ENCODE measurements at regions not wholly inside any gene's neighbourhood (a gene's known extent, or its start where the extent isn't known, plus 50 kb on each side); places are given as distances from the start of the nearest gene placed in this dataset.
"Not testable (repeated sequence)": the region's sequence is repeated elsewhere in the genome, so short reads cannot be mapped to it uniquely, and the experiment has no call there.

DNA sequence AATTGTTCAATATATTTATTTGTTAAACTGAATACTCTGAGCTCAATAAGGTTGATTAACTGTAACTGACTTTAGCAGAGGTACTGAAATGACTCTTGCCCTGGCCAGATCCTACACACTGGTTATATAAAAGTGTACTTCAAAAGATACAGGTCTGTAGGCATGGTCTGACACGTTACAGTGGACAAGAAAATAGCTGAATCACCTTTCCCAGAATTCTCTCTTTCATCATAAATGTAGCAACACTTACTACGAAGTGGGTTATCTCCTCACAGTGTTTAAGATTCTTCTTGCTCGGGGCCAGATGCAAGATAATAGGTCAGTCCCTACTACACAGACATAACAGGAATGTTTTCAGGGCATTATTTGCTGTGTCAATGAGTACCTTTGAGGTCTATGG lies 107.0 kb upstream of the ZC3H15 start:
- no peak for DNase-seq (ENCODE audit: low read depth, low spot score)

DNA sequence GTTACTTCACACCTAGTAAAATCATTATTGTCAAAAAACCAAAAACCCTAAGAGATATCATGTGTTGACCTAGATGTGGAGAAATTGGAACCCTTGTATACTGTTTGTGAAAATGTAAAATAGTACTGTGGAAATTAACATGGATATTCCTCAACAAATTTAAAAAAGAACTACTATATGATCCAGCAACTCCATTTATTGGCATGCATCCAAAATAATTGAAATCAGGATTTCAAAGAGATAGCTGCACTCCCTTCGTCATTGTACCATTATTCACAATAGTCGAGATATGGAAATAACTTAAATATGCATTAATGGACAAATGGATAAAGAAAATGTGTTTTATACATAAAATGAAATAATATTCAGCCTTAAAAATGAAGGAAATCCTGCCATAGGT lies 105.3 kb upstream of the ZC3H15 start:
- DNase-seq (ENCODE audit: low read depth, low spot score) = no peak

GRCh38 chr2:186381573-186381972 lies 104.5 kb upstream of the ZC3H15 start:
- no peak for DNase-seq (ENCODE audit: low read depth, low spot score)

DNA sequence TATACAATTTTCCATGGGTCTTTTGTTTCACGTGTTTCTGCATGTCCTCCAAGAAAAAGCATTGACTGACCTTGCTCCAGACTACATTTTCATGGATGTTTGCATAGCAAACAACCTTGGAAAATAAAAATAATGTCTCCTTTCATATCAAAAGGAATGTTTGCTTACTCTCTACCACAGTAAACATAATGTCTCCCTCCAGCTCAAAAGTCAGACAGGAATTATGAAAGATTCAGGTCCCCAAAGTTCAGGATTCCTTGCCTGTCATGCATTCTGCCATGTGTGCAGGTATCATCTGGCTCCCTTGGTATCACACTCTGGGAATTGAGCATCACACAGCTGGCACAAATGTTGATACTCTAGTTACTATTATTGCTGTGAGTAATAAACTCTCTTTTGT lies 103.1 kb upstream of the ZC3H15 start:
- DNase-seq (ENCODE audit: low read depth, low spot score) = no peak

- no peak for DNase-seq (ENCODE audit: low read depth, low spot score)
These were observed 101.8 kb upstream of the ZC3H15 start for GRCh38 chr2:186384226-186384625.

DNA sequence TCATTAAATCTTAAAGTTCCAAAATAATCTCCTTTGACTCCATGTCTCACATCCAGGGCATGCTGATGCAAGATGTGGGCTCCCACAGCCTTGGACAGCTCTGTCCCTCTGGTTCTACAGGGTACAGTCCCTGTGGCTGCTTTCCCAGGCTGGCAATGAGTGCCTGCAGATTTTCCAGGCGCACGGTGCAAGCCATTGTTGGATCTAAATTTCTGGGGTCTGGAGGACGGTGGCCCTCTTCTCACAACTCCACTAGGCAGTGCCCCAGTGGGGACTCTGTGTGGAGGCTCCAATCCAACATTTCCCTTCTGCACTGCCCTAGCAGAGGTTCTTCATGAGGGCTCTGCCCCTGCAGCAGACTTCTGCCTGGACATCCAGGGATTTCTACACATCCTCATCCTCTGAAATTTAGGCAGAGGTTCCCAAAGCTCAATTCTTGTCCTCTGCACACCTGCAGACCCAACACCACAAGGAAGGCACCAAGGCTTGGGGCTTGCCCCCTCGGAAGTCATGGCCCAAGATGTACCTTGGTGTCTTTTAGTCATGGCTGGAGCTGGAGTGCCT lies 100.3 kb upstream of the ZC3H15 start:
- DNase-seq (ENCODE audit: low read depth, low spot score) = not testable (repeated sequence)

GRCh38 chr2:186399082-186399644 lies 86.9 kb upstream of the ZC3H15 start:
- DNase-seq (ENCODE audit: low read depth, low spot score) = no peak

DNA sequence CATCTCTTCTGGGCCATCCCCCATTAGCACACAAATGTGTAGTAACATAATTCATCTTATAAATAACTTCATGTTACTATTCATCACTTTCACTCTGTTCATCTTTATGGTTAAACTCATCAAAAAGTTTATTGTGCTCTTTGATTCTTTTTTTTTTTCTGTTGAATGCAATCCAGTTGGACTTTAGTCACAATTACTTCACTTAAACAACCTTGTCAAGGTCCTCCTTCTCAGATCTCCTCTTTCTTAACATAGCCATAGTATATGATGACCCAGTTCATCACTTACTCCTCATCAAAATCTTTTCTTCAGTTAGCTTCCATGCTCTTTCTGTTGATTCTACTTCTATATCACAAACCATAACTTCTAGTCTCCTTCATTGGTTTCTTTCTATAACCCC lies 80.2 kb upstream of the ZC3H15 start:
- no peak for DNase-seq (ENCODE audit: low read depth, low spot score)

- DNase-seq (ENCODE audit: low read depth, low spot score) = no peak
These were observed 78.4 kb upstream of the ZC3H15 start for GRCh38 chr2:186407611-186408010.

DNA sequence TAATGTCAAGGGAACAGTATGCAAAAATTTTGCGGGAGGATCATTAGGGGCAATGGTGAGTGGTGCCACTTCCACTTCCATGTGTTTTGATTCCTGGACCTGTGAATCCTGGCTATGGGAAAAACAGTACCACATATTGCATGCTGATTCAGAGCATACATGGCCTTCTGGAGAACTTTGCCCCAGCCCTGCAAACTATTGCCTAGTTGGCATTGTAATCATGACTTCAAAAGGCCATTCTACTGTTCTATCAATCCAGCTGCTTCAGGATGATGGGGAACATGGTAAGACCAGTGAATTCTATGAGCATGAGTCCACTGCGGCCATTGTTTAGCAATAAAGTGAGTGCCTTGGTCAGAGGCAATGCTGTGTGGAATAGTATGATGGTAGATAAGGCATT lies 75.3 kb upstream of the ZC3H15 start:
- no peak for DNase-seq (ENCODE audit: low read depth, low spot score)

GRCh38 chr2:186422226-186422625 lies 63.8 kb upstream of the ZC3H15 start:
- no peak for DNase-seq (ENCODE audit: low read depth, low spot score)

DNA sequence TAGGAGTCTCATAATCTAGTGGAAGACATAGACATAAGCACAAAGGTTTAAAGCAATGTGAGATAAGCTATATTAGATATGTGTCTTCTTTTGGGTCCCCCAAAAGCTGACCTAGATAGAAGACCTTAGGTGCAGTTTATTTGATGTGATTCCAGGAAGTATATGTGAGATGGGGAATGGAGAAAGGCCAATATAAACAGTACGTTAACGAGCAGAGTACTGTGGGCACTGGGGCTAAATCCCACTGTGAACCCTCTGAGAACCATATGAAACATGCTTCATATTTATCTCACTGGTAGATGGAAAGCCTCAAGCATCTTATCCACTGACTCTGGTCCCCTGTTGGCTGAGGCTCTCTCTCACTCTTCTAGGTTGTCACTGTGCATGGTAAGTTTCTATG lies 62.6 kb upstream of the ZC3H15 start:
- no peak for DNase-seq (ENCODE audit: low read depth, low spot score)

- no peak for DNase-seq (ENCODE audit: low read depth, low spot score)
These were observed 61.8 kb upstream of the ZC3H15 start for GRCh38 chr2:186424265-186424664.

DNA sequence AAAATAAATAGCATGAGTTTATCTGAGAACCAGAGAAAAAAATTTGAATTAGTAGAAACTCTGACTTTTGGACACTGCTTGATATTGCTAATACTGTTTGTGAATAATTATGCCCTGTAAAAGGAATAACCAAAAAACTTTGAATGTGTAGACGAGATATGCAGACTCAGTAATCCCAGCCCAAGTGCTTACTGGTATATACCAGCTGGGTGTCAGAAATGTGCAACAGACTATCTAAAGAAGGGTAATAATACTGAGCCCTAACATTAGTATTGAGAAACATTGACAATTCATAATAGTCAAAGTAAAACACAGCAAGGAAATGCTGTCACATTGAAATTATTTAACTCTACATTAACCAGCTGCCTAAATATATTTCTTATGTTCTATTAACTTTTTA lies 60.5 kb upstream of the ZC3H15 start:
- no peak for DNase-seq (ENCODE audit: low read depth, low spot score)

- no peak for DNase-seq (ENCODE audit: low read depth, low spot score)
These were observed 59.7 kb upstream of the ZC3H15 start for GRCh38 chr2:186426153-186427016.

GRCh38 chr2:186427017-186427350 lies 59.1 kb upstream of the ZC3H15 start:
- DNase-seq (ENCODE audit: low read depth, low spot score) = not testable (repeated sequence)

- no peak for DNase-seq (ENCODE audit: low read depth, low spot score)
These were observed 58.1 kb upstream of the ZC3H15 start for GRCh38 chr2:186427970-186428369.

GRCh38 chr2:186429104-186429503 lies 57.0 kb upstream of the ZC3H15 start:
- no peak for DNase-seq (ENCODE audit: low read depth, low spot score)

- no peak for DNase-seq (ENCODE audit: low read depth, low spot score)
These were observed 54.8 kb upstream of the ZC3H15 start for GRCh38 chr2:186431306-186431705.

DNA sequence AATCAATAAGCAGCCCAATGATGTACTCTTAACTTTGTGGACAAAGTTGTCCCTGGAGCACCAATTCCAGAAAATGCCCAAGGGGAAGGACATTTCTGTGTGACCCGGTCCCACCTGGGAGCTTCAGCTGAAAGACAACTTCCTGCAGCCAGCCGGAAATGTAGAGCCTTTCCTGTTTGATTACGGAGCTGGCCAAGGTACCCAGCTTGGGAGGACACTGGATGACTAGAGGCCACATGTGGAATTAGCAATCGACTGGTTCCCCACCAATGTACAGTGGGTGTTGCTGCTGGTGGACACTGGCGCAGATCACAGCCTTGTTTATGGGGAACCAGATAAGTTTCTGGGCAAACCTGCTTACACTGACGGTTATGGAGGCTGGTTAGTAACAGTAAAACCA lies 53.0 kb upstream of the ZC3H15 start:
- DNase-seq (ENCODE audit: low read depth, low spot score) = no peak

DNA sequence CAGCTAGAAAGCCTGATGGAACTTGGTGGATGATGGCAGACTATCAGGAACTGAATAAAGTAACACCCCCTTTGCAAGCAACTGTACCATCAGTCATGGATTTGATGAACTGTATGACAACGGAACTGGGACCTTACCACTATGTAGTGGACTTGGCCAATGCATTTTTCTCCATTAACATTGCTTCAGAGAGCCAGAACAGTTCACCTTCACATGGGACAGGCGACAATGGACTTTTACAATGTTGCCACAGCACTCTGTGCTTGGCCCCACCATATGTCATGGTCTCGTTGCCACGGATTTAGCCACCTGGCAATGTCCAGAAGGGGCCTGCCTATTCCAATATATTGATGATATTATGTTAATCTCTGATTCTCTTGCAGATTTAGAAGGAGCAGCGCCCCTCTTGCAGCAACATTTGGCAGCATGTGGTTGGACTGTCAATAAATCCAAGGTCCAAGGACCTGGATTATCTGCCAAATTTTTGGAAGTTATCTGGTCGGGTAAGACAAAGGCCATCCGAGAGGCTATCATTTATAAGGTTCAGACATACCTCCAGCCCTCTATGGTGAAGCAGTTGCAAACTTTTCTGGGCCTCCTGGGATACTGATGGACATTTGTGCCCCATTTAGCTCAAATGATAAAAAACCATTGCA lies 52.2 kb upstream of the ZC3H15 start:
- no peak for DNase-seq (ENCODE audit: low read depth, low spot score)
